ENCODE measurements at regions not wholly inside any gene's neighbourhood (a gene's known extent, or its start where the extent isn't known, plus 50 kb on each side); places are given as distances from the start of the nearest gene placed in this dataset.

DNA sequence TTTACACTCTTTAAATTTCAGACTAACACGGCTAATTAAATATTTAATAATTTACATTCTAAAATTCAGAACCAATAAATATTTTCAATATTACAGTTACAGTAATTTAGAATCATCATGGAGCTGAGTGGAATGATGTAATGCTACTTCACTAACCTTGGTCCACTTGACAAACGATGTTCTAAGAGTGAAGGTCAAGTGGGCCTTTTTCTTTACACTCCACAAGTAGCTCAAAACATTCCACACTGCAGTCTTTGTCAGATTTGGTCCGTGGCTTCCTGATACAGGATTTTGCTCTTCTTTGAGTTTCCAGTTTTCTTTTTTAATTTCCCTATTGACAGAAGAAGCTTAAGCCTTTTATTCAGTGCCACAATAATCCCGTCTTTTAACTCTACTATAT, 164.6 kb upstream of the NRIP1 start:
- no peak overlapping the region for H3K27ac ChIP-seq (ENCODE audit: low read depth in 1 of 2, low read length in 2 of 2)
- H3K36me3 ChIP-seq (ENCODE audit: control insufficient read depth in 1 of 2, insufficient read depth in 2 of 2, low read length in 1 of 2) = no peaks in the 10 kb centered on the region
- WGBS, 2 donors = 75 to 79% methylated on average over 4 of the region's 4 CpGs
- no peaks in the 10 kb centered on the region for H3K27me3 ChIP-seq (ENCODE audit: control insufficient read depth in 1 of 2, insufficient read depth in 2 of 2, low read length in 1 of 2)
- intact Hi-C loops (cut with DNase I) = no loop called here
- H3K4me3 ChIP-seq (ENCODE audit: low read length in 2 of 2) = no peak overlapping the region
- DNase-seq (no peak), ATAC-seq (ENCODE audit: low FRiP score) (no peak)
- H3K4me1 ChIP-seq (ENCODE audit: control insufficient read depth in 1 of 2, insufficient read depth in 2 of 2, low read length in 2 of 2) = no peaks in the 10 kb centered on the region
- H3K9me3 ChIP-seq (ENCODE audit: control insufficient read depth, low read length) = no peaks in the 10 kb centered on the region

DNA sequence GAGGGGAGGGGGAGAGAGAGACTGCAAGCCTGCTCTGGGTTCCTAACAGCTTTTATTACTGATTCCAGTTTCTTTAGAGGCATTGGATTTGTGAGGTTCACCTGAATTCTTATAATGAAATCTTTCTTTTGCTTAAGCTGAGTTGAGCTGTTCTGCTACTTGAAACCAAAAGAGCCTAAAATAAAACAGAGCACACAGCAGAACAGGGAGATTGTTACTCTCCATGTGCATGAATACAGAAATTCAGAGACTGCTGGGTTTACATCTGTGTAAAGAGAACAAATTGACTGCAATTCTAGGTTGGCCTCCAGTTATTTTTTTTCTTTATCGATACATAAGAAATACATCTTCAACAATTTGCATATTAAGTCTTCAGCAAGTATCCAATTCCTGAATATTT, 168.8 kb upstream of the NRIP1 start:
- ATAC-seq (ENCODE audit: low FRiP score) = no peak
- no peak overlapping the region for H3K27ac ChIP-seq (ENCODE audit: low read depth in 1 of 2, low read length in 2 of 2)
- no peak for DNase-seq
- intact Hi-C loops (cut with DNase I) = no loop called here
- H3K36me3 ChIP-seq (ENCODE audit: control insufficient read depth in 1 of 2, insufficient read depth in 2 of 2, low read length in 1 of 2) = no peaks in the 10 kb centered on the region
- WGBS, 2 donors = 97 to 99% methylated on average over 1 of the region's 1 CpG
- no peaks in the 10 kb centered on the region for H3K4me1 ChIP-seq (ENCODE audit: control insufficient read depth in 1 of 2, insufficient read depth in 2 of 2, low read length in 2 of 2)
- no peaks in the 10 kb centered on the region for H3K9me3 ChIP-seq (ENCODE audit: control insufficient read depth, low read length)
- H3K27me3 ChIP-seq (ENCODE audit: control insufficient read depth in 1 of 2, insufficient read depth in 2 of 2, low read length in 1 of 2) = no peaks in the 10 kb centered on the region
- H3K4me3 ChIP-seq (ENCODE audit: low read length in 2 of 2) = no peak overlapping the region

DNA sequence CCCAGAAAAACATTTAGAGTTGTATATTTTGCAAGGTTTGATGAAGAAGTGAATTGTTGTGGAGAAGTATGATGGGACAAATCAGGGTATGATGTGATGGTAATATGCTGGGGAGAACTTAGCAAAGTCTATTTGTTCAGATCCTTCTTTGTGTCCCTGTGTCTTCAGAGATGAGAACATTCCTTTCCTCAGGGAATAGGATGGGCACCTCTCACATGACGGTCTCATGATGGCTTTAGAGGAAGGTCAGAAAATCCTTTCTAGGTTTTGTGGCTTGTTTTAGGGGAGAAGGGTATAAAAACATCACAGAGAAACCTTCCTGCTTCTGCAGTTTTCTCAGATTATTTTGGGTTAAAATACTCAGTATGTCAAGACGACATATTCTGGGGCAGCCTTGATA, 171.3 kb upstream of the NRIP1 start:
- intact Hi-C loops (cut with DNase I) = no loop called here
- no peak for ATAC-seq (ENCODE audit: low FRiP score)
- no peak for DNase-seq
- Histone ChIP-seq H3K36me3 (ENCODE audit: control insufficient read depth in 1 of 2, insufficient read depth in 2 of 2, low read length in 1 of 2) (no peaks in the 10 kb centered on the region), H3K9me3 (ENCODE audit: control insufficient read depth, low read length) (no peaks in the 10 kb centered on the region), H3K4me3 (ENCODE audit: low read length in 2 of 2) (no peak overlapping the region), H3K27me3 (ENCODE audit: control insufficient read depth in 1 of 2, insufficient read depth in 2 of 2, low read length in 1 of 2) (no peaks in the 10 kb centered on the region), H3K27ac (ENCODE audit: low read depth in 1 of 2, low read length in 2 of 2) (no peak overlapping the region), H3K4me1 (ENCODE audit: control insufficient read depth in 1 of 2, insufficient read depth in 2 of 2, low read length in 2 of 2) (no peaks in the 10 kb centered on the region)
- WGBS, 2 donors = 67 to 92% methylated on average over 2 of the region's 2 CpGs

GRCh38 chr21:15240848-15241247, 176.0 kb upstream of the NRIP1 start:
- Histone ChIP-seq H3K27me3 (ENCODE audit: control insufficient read depth in 1 of 2, insufficient read depth in 2 of 2, low read length in 1 of 2) (no peaks in the 10 kb centered on the region), H3K27ac (ENCODE audit: low read depth in 1 of 2, low read length in 2 of 2) (no peak overlapping the region), H3K9me3 (ENCODE audit: control insufficient read depth, low read length) (no peaks in the 10 kb centered on the region), H3K4me3 (ENCODE audit: low read length in 2 of 2) (no peak overlapping the region), H3K36me3 (ENCODE audit: control insufficient read depth in 1 of 2, insufficient read depth in 2 of 2, low read length in 1 of 2) (no peaks in the 10 kb centered on the region), H3K4me1 (ENCODE audit: control insufficient read depth in 1 of 2, insufficient read depth in 2 of 2, low read length in 2 of 2) (no peaks in the 10 kb centered on the region)
- intact Hi-C loops (cut with DNase I) = no loop called here
- ATAC-seq (ENCODE audit: low FRiP score) = no peak
- no peak for DNase-seq
- 3 to 4% methylated on average over 2 of the region's 2 CpGs for WGBS, 2 donors

- H3K27me3 ChIP-seq (ENCODE audit: control insufficient read depth in 1 of 2, insufficient read depth in 2 of 2, low read length in 1 of 2) = no peaks in the 10 kb centered on the region
- ATAC-seq (ENCODE audit: low FRiP score) = no peak
Measured at GRCh38 chr21:15241997-15242736, 177.4 kb upstream of the NRIP1 start.

DNA sequence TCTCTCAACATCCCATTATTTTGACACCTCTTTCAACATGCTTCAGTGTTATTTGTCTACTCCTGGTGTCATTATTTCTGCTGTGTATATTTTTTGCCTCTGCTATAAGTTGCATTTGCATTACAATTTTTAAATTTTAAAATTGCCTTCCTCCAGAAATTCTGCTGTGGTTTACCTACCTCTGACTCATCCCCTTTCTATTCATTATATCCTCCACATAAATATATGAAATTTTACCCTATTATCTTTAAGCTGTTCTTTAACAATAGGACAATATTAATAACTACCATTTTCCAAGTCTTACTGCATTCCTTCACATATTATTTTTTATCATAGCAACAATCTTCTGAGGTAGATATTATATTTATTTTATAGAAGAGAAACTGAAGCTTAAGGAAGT, 178.1 kb upstream of the NRIP1 start:
- no peaks in the 10 kb centered on the region for H3K9me3 ChIP-seq (ENCODE audit: control insufficient read depth, low read length)
- ATAC-seq (ENCODE audit: low FRiP score) = no peak
- H3K4me1 ChIP-seq (ENCODE audit: control insufficient read depth in 1 of 2, insufficient read depth in 2 of 2, low read length in 2 of 2) = no peaks in the 10 kb centered on the region
- no peak for DNase-seq
- no peaks in the 10 kb centered on the region for H3K36me3 ChIP-seq (ENCODE audit: control insufficient read depth in 1 of 2, insufficient read depth in 2 of 2, low read length in 1 of 2)
- H3K27me3 ChIP-seq (ENCODE audit: control insufficient read depth in 1 of 2, insufficient read depth in 2 of 2, low read length in 1 of 2) = no peaks in the 10 kb centered on the region
- no peak overlapping the region for H3K4me3 ChIP-seq (ENCODE audit: low read length in 2 of 2)
- H3K27ac ChIP-seq (ENCODE audit: low read depth in 1 of 2, low read length in 2 of 2) = no peak overlapping the region
- intact Hi-C loops (cut with DNase I) = no loop called here

More at GRCh38 chr21:15241997-15242736, 177.4 kb upstream of the NRIP1 start:
- H3K9me3 ChIP-seq (ENCODE audit: control insufficient read depth, low read length) = no peaks in the 10 kb centered on the region
- H3K4me1 ChIP-seq (ENCODE audit: control insufficient read depth in 1 of 2, insufficient read depth in 2 of 2, low read length in 2 of 2) = no peaks in the 10 kb centered on the region
- H3K27ac ChIP-seq (ENCODE audit: low read depth in 1 of 2, low read length in 2 of 2) = no peak overlapping the region
- WGBS, 2 donors = 94 to 96% methylated on average over 2 of the region's 2 CpGs
- H3K4me3 ChIP-seq (ENCODE audit: low read length in 2 of 2) = no peak overlapping the region
- DNase-seq = no peak
- intact Hi-C loops (cut with DNase I) = no loop called here
- no peaks in the 10 kb centered on the region for H3K36me3 ChIP-seq (ENCODE audit: control insufficient read depth in 1 of 2, insufficient read depth in 2 of 2, low read length in 1 of 2)

DNA sequence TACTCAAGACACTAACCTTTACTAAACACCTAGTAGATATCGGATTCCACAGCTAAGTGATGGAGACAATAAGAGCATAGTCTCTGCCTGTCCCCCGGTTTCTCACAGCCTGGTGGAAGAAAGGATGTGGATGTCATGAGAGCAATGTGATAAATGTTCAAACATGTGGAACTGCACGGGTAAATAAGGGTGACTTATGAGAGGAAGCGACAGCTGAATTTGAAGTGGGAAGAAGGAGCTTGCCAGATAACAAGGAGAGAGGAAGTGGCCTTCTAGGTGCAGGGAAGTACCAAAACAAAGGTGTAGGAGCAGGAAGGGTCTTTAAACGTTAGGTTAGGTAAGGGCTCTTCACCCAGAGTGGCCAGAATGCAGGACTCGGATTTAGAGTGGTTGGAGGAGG, 178.6 kb upstream of the NRIP1 start:
- DNase-seq = no peak
- ATAC-seq (ENCODE audit: low FRiP score) = no peak
- no peaks in the 10 kb centered on the region for H3K27me3 ChIP-seq (ENCODE audit: control insufficient read depth in 1 of 2, insufficient read depth in 2 of 2, low read length in 1 of 2)
- H3K4me1 ChIP-seq (ENCODE audit: control insufficient read depth in 1 of 2, insufficient read depth in 2 of 2, low read length in 2 of 2) = no peaks in the 10 kb centered on the region
- WGBS, 2 donors = 81 to 82% methylated on average over 6 of the region's 6 CpGs
- no peak overlapping the region for H3K27ac ChIP-seq (ENCODE audit: low read depth in 1 of 2, low read length in 2 of 2)
- H3K4me3 ChIP-seq (ENCODE audit: low read length in 2 of 2) = no peak overlapping the region
- no peaks in the 10 kb centered on the region for H3K9me3 ChIP-seq (ENCODE audit: control insufficient read depth, low read length)
- no peaks in the 10 kb centered on the region for H3K36me3 ChIP-seq (ENCODE audit: control insufficient read depth in 1 of 2, insufficient read depth in 2 of 2, low read length in 1 of 2)
- intact Hi-C loops (cut with DNase I) = no loop called here

DNA sequence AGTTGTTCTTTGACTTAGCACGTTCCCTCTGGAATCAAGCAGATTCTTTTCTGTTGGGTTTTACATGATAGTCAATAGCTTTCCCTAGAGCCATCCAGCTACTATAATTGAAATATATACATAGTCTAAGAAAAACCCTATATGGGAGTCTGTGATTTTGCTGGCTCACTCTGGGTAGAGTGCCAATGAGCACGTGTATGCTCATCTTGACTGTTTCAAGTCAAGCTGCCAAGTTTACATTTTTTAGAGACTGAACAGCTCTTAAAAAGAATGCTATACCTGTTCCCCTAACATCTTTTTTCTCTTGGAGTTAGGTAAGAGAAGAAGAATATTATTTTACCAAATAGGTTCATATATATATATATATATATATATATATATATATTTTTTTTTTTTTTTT, 182.8 kb upstream of the NRIP1 start:
- 67 to 69% methylated on average over 2 of the region's 2 CpGs for WGBS, 2 donors
- Histone ChIP-seq H3K27ac (ENCODE audit: low read depth in 1 of 2, low read length in 2 of 2) (no peak overlapping the region), H3K27me3 (ENCODE audit: control insufficient read depth in 1 of 2, insufficient read depth in 2 of 2, low read length in 1 of 2) (no peaks in the 10 kb centered on the region)

GRCh38 chr21:15249285-15249993, 184.6 kb upstream of the NRIP1 start:
- WGBS, 2 donors = 57 to 60% methylated on average over 6 of the region's 6 CpGs
- ATAC-seq (ENCODE audit: low FRiP score) (no peak), DNase-seq (no peak)
- intact Hi-C loops (cut with DNase I) = no loop called here
- H3K36me3 ChIP-seq (ENCODE audit: control insufficient read depth in 1 of 2, insufficient read depth in 2 of 2, low read length in 1 of 2) = no peaks in the 10 kb centered on the region
- no peaks in the 10 kb centered on the region for H3K9me3 ChIP-seq (ENCODE audit: control insufficient read depth, low read length)
- H3K27ac ChIP-seq (ENCODE audit: low read depth in 1 of 2, low read length in 2 of 2) = no peak overlapping the region
- H3K4me1 ChIP-seq (ENCODE audit: control insufficient read depth in 1 of 2, insufficient read depth in 2 of 2, low read length in 2 of 2) = no peaks in the 10 kb centered on the region
- no peak overlapping the region for H3K4me3 ChIP-seq (ENCODE audit: low read length in 2 of 2)
- H3K27me3 ChIP-seq (ENCODE audit: control insufficient read depth in 1 of 2, insufficient read depth in 2 of 2, low read length in 1 of 2) = no peaks in the 10 kb centered on the region

More for the DNA sequence above, 182.8 kb upstream of the NRIP1 start:
- Histone ChIP-seq H3K4me1 (ENCODE audit: control insufficient read depth in 1 of 2, insufficient read depth in 2 of 2, low read length in 2 of 2) (no peaks in the 10 kb centered on the region), H3K36me3 (ENCODE audit: control insufficient read depth in 1 of 2, insufficient read depth in 2 of 2, low read length in 1 of 2) (no peaks in the 10 kb centered on the region), H3K4me3 (ENCODE audit: low read length in 2 of 2) (no peak overlapping the region), H3K9me3 (ENCODE audit: control insufficient read depth, low read length) (no peaks in the 10 kb centered on the region)
- intact Hi-C loops (cut with DNase I) = no loop called here
- DNase-seq (no peak), ATAC-seq (ENCODE audit: low FRiP score) (no peak)
